Adipocyte (in vitro differentiated cells): ENCODE measurements at regions not wholly inside any gene's neighbourhood (a gene's known extent, or its start where the extent isn't known, plus 50 kb on each side); places are given as distances from the start of the nearest gene placed in this dataset.
A peak's percentile ranks its signal among the peaks of the same experiment; 100 is the strongest.

ENCODE experiments used
- DNase-seq: peaks from one replicate; pipeline ENCODE4 v3.0.0-alpha.2; 2015; ENCODE audit warnings: low read depth
- H3K27me3 ChIP-seq: replicated peaks from 2 replicates; pipeline ENCODE4 v1.7.0; 2013; ENCODE audit warnings: mild to moderate bottlenecking, low read length, moderate library complexity; ENCODE audit not compliant: control insufficient read depth, insufficient read depth
- H3K36me3 ChIP-seq: 2 replicates; pipeline ENCODE4 v1.7.0; 2013; ENCODE audit warnings: low read length, mild to moderate bottlenecking, moderate library complexity; ENCODE audit not compliant: control insufficient read depth, insufficient read depth, severe bottlenecking
- H3K4me1 ChIP-seq: 2 replicates; pipeline ENCODE4 v1.7.0; 2013; ENCODE audit warnings: mild to moderate bottlenecking, low read length, moderate library complexity; ENCODE audit not compliant: control insufficient read depth, insufficient read depth
- H3K4me3 ChIP-seq: 2 replicates; pipeline ENCODE4 v1.7.0; 2013; ENCODE audit warnings: mild to moderate bottlenecking, low read length, moderate library complexity
- H3K9ac ChIP-seq: 2 replicates; pipeline ENCODE4 v1.7.0; 2013; ENCODE audit warnings: mild to moderate bottlenecking, low read length, moderate library complexity
- H3K9me3 ChIP-seq: 2 replicates; pipeline ENCODE4 v1.7.0; 2013; ENCODE audit warnings: mild to moderate bottlenecking, low read length, moderate library complexity; ENCODE audit not compliant: control insufficient read depth

- no peak overlapping the region for H3K9ac ChIP-seq
- H3K27me3 ChIP-seq: no peaks in the 10 kb centered on the region
- no peaks in the 10 kb centered on the region for H3K9me3 ChIP-seq
- DNase-seq: no peak
- H3K4me1 ChIP-seq: no peaks in the 10 kb centered on the region
- no peak overlapping the region for H3K4me3 ChIP-seq
- H3K36me3 ChIP-seq: no peaks in the 10 kb centered on the region
These were observed 502.3 kb downstream of the PDHA2 start for GRCh38 chr4:96342196-96342595.

- Histone ChIP-seq H3K27me3 (no peaks in the 10 kb centered on the region), H3K9me3 (no peaks in the 10 kb centered on the region), H3K9ac (no peak overlapping the region), H3K4me3 (no peak overlapping the region), H3K36me3 (no peaks in the 10 kb centered on the region), H3K4me1 (no peaks in the 10 kb centered on the region)
- DNase-seq: no peak
These were observed 503.0 kb downstream of the PDHA2 start for GRCh38 chr4:96342790-96343455.

GRCh38 chr4:96343836-96344235, 503.9 kb downstream of the PDHA2 start:
- H3K9me3 ChIP-seq: no peaks in the 10 kb centered on the region
- H3K27me3 ChIP-seq: no peaks in the 10 kb centered on the region
- H3K4me1 ChIP-seq: no peaks in the 10 kb centered on the region
- no peak overlapping the region for H3K9ac ChIP-seq
- DNase-seq: no peak
- H3K36me3 ChIP-seq: no peaks in the 10 kb centered on the region
- H3K4me3 ChIP-seq: no peak overlapping the region

- Histone ChIP-seq H3K36me3 (no peaks in the 10 kb centered on the region), H3K9ac (no peak overlapping the region), H3K27me3 (no peaks in the 10 kb centered on the region), H3K4me3 (no peak overlapping the region), H3K4me1 (no peaks in the 10 kb centered on the region), H3K9me3 (no peaks in the 10 kb centered on the region)
- DNase-seq: peak; percentile 3
These were observed 507.7 kb downstream of the PDHA2 start for GRCh38 chr4:96347582-96347981.

GRCh38 chr4:96352051-96352517, 512.2 kb downstream of the PDHA2 start:
- H3K36me3 ChIP-seq: no peaks in the 10 kb centered on the region
- DNase-seq: peak; percentile 55
- no peaks in the 10 kb centered on the region for H3K4me1 ChIP-seq
- H3K9ac ChIP-seq: no peak overlapping the region
- H3K4me3 ChIP-seq: no peak overlapping the region
- no peaks in the 10 kb centered on the region for H3K9me3 ChIP-seq
- H3K27me3 ChIP-seq: no peaks in the 10 kb centered on the region

GRCh38 chr4:96354036-96354712, 514.3 kb downstream of the PDHA2 start:
- H3K4me1 ChIP-seq: no peaks in the 10 kb centered on the region
- H3K4me3 ChIP-seq: no peak overlapping the region
- no peak overlapping the region for H3K9ac ChIP-seq
- H3K9me3 ChIP-seq: no peaks in the 10 kb centered on the region
- no peaks in the 10 kb centered on the region for H3K27me3 ChIP-seq
- H3K36me3 ChIP-seq: no peaks in the 10 kb centered on the region
- DNase-seq: peak; percentile 17

- DNase-seq: no peak
- Histone ChIP-seq H3K4me1 (no peaks in the 10 kb centered on the region), H3K9me3 (no peaks in the 10 kb centered on the region)
These were observed 515.5 kb downstream of the PDHA2 start for GRCh38 chr4:96355414-96355813.

GRCh38 chr4:96356591-96357370, 516.9 kb downstream of the PDHA2 start:
- H3K36me3 ChIP-seq: no peaks in the 10 kb centered on the region
- no peak overlapping the region for H3K9ac ChIP-seq
- H3K4me1 ChIP-seq: no peaks in the 10 kb centered on the region
- DNase-seq: peak; percentile 39
- H3K4me3 ChIP-seq: no peak overlapping the region
- no peaks in the 10 kb centered on the region for H3K27me3 ChIP-seq
- H3K9me3 ChIP-seq: no peaks in the 10 kb centered on the region

More at GRCh38 chr4:96355414-96355813, 515.5 kb downstream of the PDHA2 start:
- no peak overlapping the region for H3K4me3 ChIP-seq
- H3K36me3 ChIP-seq: no peaks in the 10 kb centered on the region
- no peak overlapping the region for H3K9ac ChIP-seq
- H3K27me3 ChIP-seq: no peaks in the 10 kb centered on the region

- no peaks in the 10 kb centered on the region for H3K4me1 ChIP-seq
- DNase-seq: no peak
- no peaks in the 10 kb centered on the region for H3K36me3 ChIP-seq
- H3K4me3 ChIP-seq: no peak overlapping the region
- H3K9me3 ChIP-seq: peaks cover 11% of the 10 kb centered on the region
- H3K27me3 ChIP-seq: no peaks in the 10 kb centered on the region
- no peak overlapping the region for H3K9ac ChIP-seq
These were observed 526.7 kb downstream of the PDHA2 start for GRCh38 chr4:96366632-96367031.

- Histone ChIP-seq H3K4me1 (no peaks in the 10 kb centered on the region), H3K9ac (no peak overlapping the region), H3K27me3 (no peaks in the 10 kb centered on the region), H3K4me3 (no peak overlapping the region), H3K9me3 (no peaks in the 10 kb centered on the region), H3K36me3 (no peaks in the 10 kb centered on the region)
- peak; percentile 8 for DNase-seq
These were observed 535.5 kb downstream of the PDHA2 start for GRCh38 chr4:96375367-96375766.

GRCh38 chr4:96379524-96379923, 539.6 kb downstream of the PDHA2 start:
- Histone ChIP-seq H3K36me3 (no peaks in the 10 kb centered on the region), H3K9me3 (peaks cover 2% of the 10 kb centered on the region)

More at GRCh38 chr4:96379524-96379923, 539.6 kb downstream of the PDHA2 start:
- Histone ChIP-seq H3K27me3 (no peaks in the 10 kb centered on the region), H3K9ac (no peak overlapping the region), H3K4me1 (no peaks in the 10 kb centered on the region), H3K4me3 (no peak overlapping the region)
- no peak for DNase-seq
